Endothelial cell of umbilical vein (primary cell): ENCODE measurements at regions not wholly inside any gene's neighbourhood (a gene's known extent, or its start where the extent isn't known, plus 50 kb on each side); places are given as distances from the start of the nearest gene placed in this dataset.

Experiments used
- BruUV-seq: library from RNA; stranded (reverse); fragments of 400-500 nt; replicated peaks from 2 replicates; lab custom pipeline; 2021; lab: Mats Ljungman, UMichigan
- CTCF ChIA-PET: fragments of 300-600, 350-600 bp; sonication (Branson Sonifier 250); formaldehyde crosslinking; loops from one replicate; lab custom pipeline; 2021; ENCODE audit warnings: antibody characterized with exemption, inconsistent platforms; lab: Charles Lee
- POLR2A ChIA-PET: fragments of 300-600, 350-600 bp; sonication (Branson Sonifier 250); formaldehyde crosslinking; loops from one replicate; lab custom pipeline; 2021; ENCODE audit warnings: antibody characterized with exemption, inconsistent platforms; lab: Charles Lee
- DNase-seq: peaks from one replicate; pipeline ENCODE4 v3.0.0-alpha.2; 2011; ENCODE audit warnings: low read depth, low spot score
- FAIRE-seq: peaks from 2 replicates; lab custom pipeline; 2011; peaks lifted over from hg19 to GRCh38; lab: Jason Lieb, UNC
- H2AFZ ChIP-seq: 2 replicates; pipeline ENCODE4 v1.6.0; 2012; ENCODE audit warnings: low read depth, low read length, control low read depth, inconsistent platforms
- H3K27ac ChIP-seq: 2 replicates; pipeline ENCODE4 v1.5.1; 2011; ENCODE audit warnings: low read depth, mild to moderate bottlenecking, control low read depth, low read length, moderate library complexity; ENCODE audit not compliant: insufficient read depth
- H3K27me3 ChIP-seq, 2 experiments: 2 replicates each; pipeline versions ENCODE4 v1.6.0 to v1.6.1; 2011; ENCODE audit warnings: low read length in 2 of 2, mixed read lengths in 1 of 2; ENCODE audit not compliant: control insufficient read depth in 2 of 2, insufficient read depth in 2 of 2
- H3K36me3 ChIP-seq, 2 experiments: 2 replicates in 1 of 2; 3 replicates in 1 of 2; pipeline ENCODE4 v1.5.1; 2011; ENCODE audit warnings: low read length in 2 of 2, mild to moderate bottlenecking in 1 of 2, moderate library complexity in 1 of 2; ENCODE audit not compliant: control insufficient read depth in 2 of 2, insufficient read depth in 2 of 2; ENCODE audit errors: extremely low read depth in 1 of 2
- H3K4me1 ChIP-seq: 3 replicates; pipeline ENCODE4 v1.5.1; 2011; ENCODE audit warnings: mild to moderate bottlenecking, low read length; ENCODE audit not compliant: control insufficient read depth, insufficient read depth; ENCODE audit errors: extremely low read depth
- H3K4me2 ChIP-seq: 2 replicates; pipeline ENCODE4 v1.6.1; 2011; ENCODE audit warnings: low read length, control low read depth, mixed read lengths; ENCODE audit not compliant: insufficient read depth
- H3K4me3 ChIP-seq, 3 experiments: fragments of 200-600 bp in 1 of 3; sonication (generic), shearing (Covaris generic) in 1 of 3; replicated peaks in 1 of 3; 2 replicates each; pipeline ENCODE4 v1.5.1; 2011 to 2016; ENCODE audit warnings: control low read depth in 3 of 3, low read length in 3 of 3, mild to moderate bottlenecking in 2 of 3, inconsistent platforms in 1 of 3, low read depth in 1 of 3, moderate library complexity in 1 of 3; ENCODE audit not compliant: insufficient read depth in 1 of 3
- H3K79me2 ChIP-seq: 2 replicates; pipeline ENCODE4 v1.6.0; 2012; ENCODE audit warnings: low read length, inconsistent platforms; ENCODE audit not compliant: control insufficient read depth, insufficient read depth
- H3K9ac ChIP-seq: replicated peaks from 2 replicates; pipeline ENCODE3; 2011; ENCODE audit warnings: low read length, control low read depth; ENCODE audit not compliant: insufficient read depth; ENCODE audit errors: extremely low read depth
- H3K9me1 ChIP-seq: replicated peaks from 3 replicates; pipeline ENCODE4 v1.6.0; 2011; ENCODE audit warnings: mild to moderate bottlenecking, low read length; ENCODE audit not compliant: control insufficient read depth, insufficient read depth; ENCODE audit errors: extremely low read depth
- H3K9me3 ChIP-seq: replicated peaks from 2 replicates; pipeline ENCODE4 v1.5.1; 2012; ENCODE audit warnings: low read length, inconsistent platforms; ENCODE audit not compliant: control insufficient read depth, insufficient read depth
- H4K20me1 ChIP-seq: replicated peaks from 2 replicates; pipeline ENCODE3; 2011; ENCODE audit warnings: mild to moderate bottlenecking, low read length; ENCODE audit not compliant: control insufficient read depth, insufficient read depth; ENCODE audit errors: extremely low read depth
- CTCF ChIP-seq, 2 donors: IDR thresholded peaks; 1 replicate in 1 of 2; 2 replicates in 1 of 2; pipeline ENCODE4 v1.5.1; 2011; ENCODE audit warnings: low read length in 2 of 2, mild to moderate bottlenecking in 2 of 2, moderate library complexity in 2 of 2, control low read depth in 1 of 2, inconsistent platforms in 1 of 2, low read depth in 1 of 2; ENCODE audit not compliant: insufficient read depth in 1 of 2; ENCODE audit errors: extremely low read depth in 1 of 2
- EZH2 ChIP-seq: IDR thresholded peaks from 2 replicates; pipeline ENCODE4 v1.6.1; 2012; ENCODE audit warnings: borderline replicate concordance, low read depth, mild to moderate bottlenecking, moderate library complexity, low read length, inconsistent platforms; ENCODE audit not compliant: severe bottlenecking
- FOS ChIP-seq: IDR thresholded peaks from 2 replicates; pipeline ENCODE4 v1.6.1; 2011; ENCODE audit warnings: mild to moderate bottlenecking, low read length, moderate library complexity, borderline replicate concordance; ENCODE audit not compliant: insufficient read depth
- GATA2 ChIP-seq: IDR thresholded peaks from 2 replicates; pipeline ENCODE4 v1.7.0; 2011; ENCODE audit warnings: low read depth, mild to moderate bottlenecking, moderate library complexity, mixed read lengths, low read length; ENCODE audit not compliant: insufficient read length, insufficient read depth
- JUN ChIP-seq: IDR thresholded peaks from 2 replicates; pipeline ENCODE4 v1.6.1; 2011; ENCODE audit warnings: borderline replicate concordance, low read depth; ENCODE audit not compliant: insufficient read length, insufficient read depth
- MAX ChIP-seq: IDR thresholded peaks from 2 replicates; pipeline ENCODE4 v1.6.1; 2011; ENCODE audit not compliant: insufficient read depth, insufficient read length
- MYC ChIP-seq: IDR thresholded peaks from one replicate; pipeline ENCODE4 v1.6.1; 2011; ENCODE audit warnings: mild to moderate bottlenecking, low read depth, low read length
- POLR2A ChIP-seq: IDR thresholded peaks from 2 replicates; pipeline ENCODE4 v1.6.1; 2012; ENCODE audit warnings: low read depth, mild to moderate bottlenecking, control low read depth, low read length
- POLR2AphosphoS5 ChIP-seq: IDR thresholded peaks from 2 replicates; pipeline ENCODE4 v1.6.1; 2012; ENCODE audit warnings: low read depth, mild to moderate bottlenecking, control low read depth, low read length, moderate library complexity; ENCODE audit not compliant: insufficient read depth
- dilution Hi-C: fragments of 300-500 bp; cut with MboI; formaldehyde crosslinking; loops from one replicate; pipeline ENCODE4 v1.15.0; 2019; ENCODE audit warnings: low sequenced_read_pairs; ENCODE audit not compliant: extremely low pct_ligation_motif_present
- intact Hi-C: fragments of 100-400 bp; cut with micrococcal nuclease; formaldehyde crosslinking; loops from one replicate; pipeline ENCODE4 v1.10.0; 2022

GRCh38 chr3:175969456-175969855, 1110.3 kb downstream of the NAALADL2 start:
- BruUV-seq: no TSS peak
- H2AFZ ChIP-seq: no peak overlapping the region
- H3K79me2 ChIP-seq: no peaks in the 10 kb centered on the region
- FAIRE-seq: no peak
- H4K20me1 ChIP-seq: no peaks in the 10 kb centered on the region
- no peak overlapping the region for H3K4me2 ChIP-seq
- no peak for TF ChIP-seq EZH2
- no peak for TF ChIP-seq CTCF (IDR thresholded peaks at IDR 0.05; ENCODE audit: extremely low read depth in 1 of 2, insufficient read depth in 1 of 2, low read depth in 1 of 2, low read length in 2 of 2)
- no peak for TF ChIP-seq POLR2A
- no peak for TF ChIP-seq GATA2
- TF ChIP-seq FOS: no peak
- TF ChIP-seq MYC: no peak
- TF ChIP-seq POLR2AphosphoS5: no peak
- no peak for TF ChIP-seq MAX
- no peak for TF ChIP-seq JUN
- no peak for DNase-seq
- H3K36me3 ChIP-seq: no peaks in the 10 kb centered on the region
- no peak overlapping the region for H3K4me3 ChIP-seq
- no peaks in the 10 kb centered on the region for H3K9me1 ChIP-seq
- H3K27me3 ChIP-seq: no peaks in the 10 kb centered on the region
- H3K4me1 ChIP-seq: no peaks in the 10 kb centered on the region
- H3K9ac ChIP-seq: no peak overlapping the region
- dilution Hi-C loops: no loop called here
- POLR2A ChIA-PET: no interaction called here
- CTCF ChIA-PET: no interaction called here
- H3K9me3 ChIP-seq: no peaks in the 10 kb centered on the region
- intact Hi-C loops: no loop called here
- H3K27ac ChIP-seq: no peak overlapping the region
